Subcutaneous abdominal adipose tissue (tissue), 5 donors: ENCODE measurements at regions not wholly inside any gene's neighbourhood (a gene's known extent, or its start where the extent isn't known, plus 50 kb on each side); places are given as distances from the start of the nearest gene placed in this dataset.
"Not testable (repeated sequence)": the region's sequence is repeated elsewhere in the genome, so short reads cannot be mapped to it uniquely, and the experiment has no call there.

Source experiments
- H3K27ac ChIP-seq: one replicate; pipeline ENCODE4 v1.7.0; 2013; ENCODE audit warnings: low read depth, mild to moderate bottlenecking, inconsistent platforms, low read length, moderate library complexity
- H3K27me3 ChIP-seq, 5 donors: one replicate each; pipeline ENCODE4 v1.7.0; 2013; ENCODE audit warnings: low read length in 5 of 5, inconsistent platforms in 1 of 5; ENCODE audit not compliant: control insufficient read depth in 5 of 5, insufficient read depth in 4 of 5
- H3K36me3 ChIP-seq, 5 donors: one replicate each; pipeline ENCODE4 v1.7.0; 2013; ENCODE audit warnings: low read length in 5 of 5; ENCODE audit not compliant: control insufficient read depth in 5 of 5, insufficient read depth in 5 of 5
- H3K4me1 ChIP-seq, 5 donors: one replicate each; pipeline ENCODE4 v1.7.0; 2013; ENCODE audit warnings: low read length in 5 of 5, mild to moderate bottlenecking in 3 of 5, moderate library complexity in 1 of 5; ENCODE audit not compliant: control insufficient read depth in 5 of 5, insufficient read depth in 5 of 5
- H3K4me3 ChIP-seq, 5 donors: one replicate each; pipeline ENCODE4 v1.7.0; 2013; ENCODE audit warnings: low read length in 5 of 5, low read depth in 1 of 5
- H3K9ac ChIP-seq, 5 donors: one replicate each; pipeline ENCODE4 v1.7.0; 2013; ENCODE audit warnings: low read length in 5 of 5, mild to moderate bottlenecking in 4 of 5, moderate library complexity in 3 of 5
- H3K9me3 ChIP-seq, 5 donors: one replicate each; pipeline ENCODE4 v1.7.0; 2013; ENCODE audit warnings: low read length in 5 of 5; ENCODE audit not compliant: control insufficient read depth in 5 of 5
- donor health status: healthy.
- donor health status: healthy.
- donor health status: healthy.
- donor health status: healthy.
- donor health status: healthy.

DNA sequence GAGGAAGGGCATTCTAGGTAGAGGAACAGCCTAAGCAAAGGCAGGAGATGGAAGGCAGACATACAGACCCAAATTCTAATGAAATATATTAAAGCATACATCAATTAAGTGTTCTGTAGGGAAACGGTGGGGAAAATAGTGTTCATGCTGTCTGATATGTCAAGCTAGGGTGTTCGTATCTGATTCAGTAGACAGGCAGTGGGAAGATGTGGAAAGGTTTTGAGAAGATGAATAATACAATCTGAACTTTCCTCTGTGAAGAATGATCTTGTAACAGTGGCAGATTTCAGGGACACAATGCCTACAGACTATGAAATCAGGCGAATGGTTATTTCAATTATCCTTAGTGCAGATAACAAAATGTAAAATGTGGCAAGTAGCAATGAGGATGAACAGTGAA is 594.2 kb downstream of the KCTD12 start:
- Histone ChIP-seq H3K27me3 (no peaks in the 10 kb centered on the region), H3K36me3 (no peaks in the 10 kb centered on the region), H3K4me1 (no peaks in the 10 kb centered on the region), H3K4me3 (no peak overlapping the region), H3K9ac (no peak overlapping the region), H3K9me3 (no peaks in the 10 kb centered on the region), H3K27ac (no peak overlapping the region)

DNA sequence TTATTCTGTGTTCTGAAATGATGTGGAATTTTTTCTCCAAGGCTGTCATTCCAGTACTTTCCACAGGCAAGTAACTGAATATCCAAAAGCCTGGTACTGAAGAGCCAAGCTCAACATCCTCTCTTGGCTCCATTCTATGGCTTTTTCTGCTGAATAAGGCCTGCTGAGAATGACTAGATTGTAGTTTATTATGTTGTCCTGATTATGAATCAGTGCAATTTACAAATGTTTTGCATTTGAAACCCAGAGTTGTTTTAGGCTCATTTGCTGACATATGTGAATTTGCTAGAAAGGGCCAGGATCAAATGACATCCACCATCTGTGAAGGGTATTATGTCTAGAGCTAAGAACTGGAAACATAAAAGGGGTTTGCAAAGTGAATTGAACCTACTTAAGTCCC is 596.6 kb downstream of the KCTD12 start:
- H3K9me3 ChIP-seq: no peaks in the 10 kb centered on the region
- H3K27ac ChIP-seq: no peak overlapping the region
- no peaks in the 10 kb centered on the region for H3K27me3 ChIP-seq

DNA sequence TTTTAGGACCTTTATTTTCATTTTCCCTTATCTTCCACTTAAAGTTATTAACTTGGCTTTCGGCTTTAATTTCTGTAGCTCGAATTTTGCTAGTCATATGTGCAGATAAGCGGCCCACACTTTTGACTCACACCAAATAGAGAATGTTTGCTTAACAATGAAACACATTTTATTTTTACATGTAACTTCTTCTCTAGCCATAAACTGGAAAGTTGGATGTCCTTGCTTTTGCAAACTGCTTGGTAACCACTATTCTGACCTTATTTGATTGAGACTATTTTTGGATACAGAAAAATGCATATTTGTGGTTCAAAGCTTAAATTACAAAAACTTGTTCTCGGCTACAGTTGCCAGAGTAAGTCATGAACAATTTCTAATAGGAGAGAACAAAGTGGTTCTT is 600.0 kb downstream of the KCTD12 start:
- no peak overlapping the region for H3K4me3 ChIP-seq
- no peak overlapping the region for H3K9ac ChIP-seq
- no peaks in the 10 kb centered on the region for H3K36me3 ChIP-seq
- H3K27ac ChIP-seq: no peak overlapping the region
- no peaks in the 10 kb centered on the region for H3K9me3 ChIP-seq
- no peaks in the 10 kb centered on the region for H3K4me1 ChIP-seq
- no peaks in the 10 kb centered on the region for H3K27me3 ChIP-seq

More for the DNA sequence above, 596.6 kb downstream of the KCTD12 start:
- H3K4me3 ChIP-seq: no peak overlapping the region
- no peaks in the 10 kb centered on the region for H3K36me3 ChIP-seq
- H3K4me1 ChIP-seq: no peaks in the 10 kb centered on the region
- no peak overlapping the region for H3K9ac ChIP-seq

DNA sequence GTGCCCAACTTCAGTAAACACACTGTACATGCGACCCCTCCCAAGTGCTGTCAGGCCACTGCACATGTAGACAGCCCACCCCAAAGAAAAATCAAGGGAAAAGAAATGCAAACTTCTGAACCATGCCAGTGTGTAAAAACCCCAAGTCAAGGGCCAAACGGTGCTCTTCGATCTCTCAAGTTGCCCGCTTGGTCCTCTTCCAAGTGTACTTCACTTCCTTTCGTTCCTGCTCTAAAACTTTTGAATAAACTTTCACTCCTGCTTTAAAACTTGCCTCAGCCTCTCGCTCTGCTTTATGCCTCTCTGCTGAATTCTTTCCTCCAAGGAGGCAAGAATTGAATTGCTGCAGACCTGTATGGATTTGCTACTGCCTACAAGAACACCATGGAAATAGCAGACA is 600.7 kb downstream of the KCTD12 start:
- no peaks in the 10 kb centered on the region for H3K27me3 ChIP-seq
- no peak overlapping the region for H3K4me3 ChIP-seq
- H3K4me1 ChIP-seq: no peaks in the 10 kb centered on the region
- no peak overlapping the region for H3K27ac ChIP-seq
- H3K36me3 ChIP-seq: no peaks in the 10 kb centered on the region
- no peaks in the 10 kb centered on the region for H3K9me3 ChIP-seq
- H3K9ac ChIP-seq: no peak overlapping the region

DNA sequence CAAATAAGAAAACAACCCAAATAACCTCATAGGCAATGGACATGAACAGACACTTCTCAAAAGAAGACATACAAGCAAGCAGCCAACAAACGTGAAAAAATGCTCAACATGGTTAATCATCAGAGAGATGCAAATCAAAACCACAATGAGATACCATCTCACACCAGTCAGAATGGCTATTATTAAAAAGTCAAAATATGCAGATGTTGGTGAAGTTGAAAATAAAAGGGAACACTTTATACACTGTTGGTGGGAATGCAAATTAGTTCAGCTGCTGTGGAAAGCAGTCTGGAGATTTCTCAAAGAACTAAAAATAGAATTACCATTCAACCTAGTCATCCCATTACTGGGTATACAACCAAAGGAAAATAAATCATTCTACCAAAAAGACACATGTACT is 606.4 kb downstream of the KCTD12 start:
- H3K9me3 ChIP-seq, H3K4me3 ChIP-seq, H3K9ac ChIP-seq, H3K36me3 ChIP-seq, H3K4me1 ChIP-seq, H3K27ac ChIP-seq, H3K27me3 ChIP-seq: not testable (repeated sequence)

DNA sequence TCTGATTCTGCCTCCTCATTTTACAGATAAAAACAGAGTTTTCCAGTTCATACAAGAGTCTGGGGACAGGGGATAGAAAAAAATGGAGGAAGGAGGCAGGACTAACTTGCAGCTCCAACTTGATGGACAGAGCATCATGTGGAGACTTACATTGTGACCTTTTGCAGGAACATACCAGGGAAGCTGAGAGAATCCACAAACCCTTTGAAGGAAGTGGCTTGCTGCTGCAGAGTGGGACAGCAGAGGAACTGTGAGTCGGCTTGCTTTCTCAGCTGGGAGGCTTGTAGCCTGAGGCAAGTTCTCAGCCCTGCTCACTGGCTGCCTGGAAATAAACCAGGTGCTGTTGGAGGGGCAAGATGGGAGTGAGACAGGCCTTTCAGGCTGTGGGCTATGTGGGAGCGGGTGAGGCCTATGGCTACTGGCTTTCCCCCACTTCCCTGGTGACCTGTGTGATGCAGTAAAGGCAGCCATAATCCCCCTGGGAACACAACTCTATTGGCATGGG is 614.4 kb downstream of the KCTD12 start:
- Histone ChIP-seq H3K36me3 (no peaks in the 10 kb centered on the region), H3K9me3 (peaks cover 0 to 2% (median 0%) of the 10 kb centered on the region in 5 donors), H3K4me3 (no peak overlapping the region), H3K27me3 (no peaks in the 10 kb centered on the region), H3K27ac (no peak overlapping the region), H3K9ac (no peak overlapping the region), H3K4me1 (no peaks in the 10 kb centered on the region)

DNA sequence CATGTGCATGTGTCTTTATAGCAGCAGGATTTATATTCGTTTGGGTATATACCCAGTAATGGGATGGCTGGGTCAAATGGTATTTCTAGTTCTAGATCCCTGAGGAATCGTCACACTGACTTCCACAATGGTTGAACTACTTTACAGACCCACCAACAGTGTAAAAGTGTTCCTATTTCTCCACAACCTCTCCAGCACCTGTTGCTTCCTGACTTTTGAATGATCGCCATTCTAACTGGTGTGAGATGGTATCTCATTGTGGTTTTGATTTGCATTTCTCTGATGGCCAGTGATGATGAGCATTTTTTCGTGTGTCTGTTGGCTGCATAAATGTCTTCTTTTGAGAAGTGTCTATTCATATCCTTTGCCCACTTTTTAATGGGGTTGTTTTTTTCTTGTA is 617.9 kb downstream of the KCTD12 start:
- H3K27me3 ChIP-seq, H3K27ac ChIP-seq, H3K4me1 ChIP-seq, H3K9ac ChIP-seq, H3K9me3 ChIP-seq, H3K4me3 ChIP-seq, H3K36me3 ChIP-seq: not testable (repeated sequence)

DNA sequence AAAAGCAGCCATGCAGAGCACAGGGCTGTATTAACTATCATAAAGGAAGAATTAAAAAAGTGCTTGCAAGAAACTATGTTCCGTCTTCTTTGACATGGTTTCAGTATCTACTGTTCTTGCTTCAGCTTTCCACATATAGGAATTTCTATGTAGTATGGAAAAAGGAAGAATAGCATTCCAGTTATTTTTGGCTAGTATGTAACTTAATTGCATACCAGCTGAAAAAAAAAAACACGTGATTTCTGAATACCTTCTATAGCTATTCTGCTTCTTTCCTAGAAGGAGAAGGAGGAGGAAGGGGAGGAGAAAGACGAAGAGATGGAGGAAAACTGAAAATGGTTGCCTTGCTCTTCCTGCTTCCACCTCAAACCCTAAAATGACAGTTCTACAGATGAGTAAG is 619.0 kb downstream of the KCTD12 start:
- H3K27me3 ChIP-seq: no peaks in the 10 kb centered on the region
- no peak overlapping the region for H3K9ac ChIP-seq
- peaks cover 0 to 2% (median 0%) of the 10 kb centered on the region in 5 donors for H3K4me1 ChIP-seq
- H3K27ac ChIP-seq: no peak overlapping the region
- H3K4me3 ChIP-seq: no peak overlapping the region
- H3K36me3 ChIP-seq: no peaks in the 10 kb centered on the region
- H3K9me3 ChIP-seq: peaks cover 0 to 2% (median 0%) of the 10 kb centered on the region in 5 donors

DNA sequence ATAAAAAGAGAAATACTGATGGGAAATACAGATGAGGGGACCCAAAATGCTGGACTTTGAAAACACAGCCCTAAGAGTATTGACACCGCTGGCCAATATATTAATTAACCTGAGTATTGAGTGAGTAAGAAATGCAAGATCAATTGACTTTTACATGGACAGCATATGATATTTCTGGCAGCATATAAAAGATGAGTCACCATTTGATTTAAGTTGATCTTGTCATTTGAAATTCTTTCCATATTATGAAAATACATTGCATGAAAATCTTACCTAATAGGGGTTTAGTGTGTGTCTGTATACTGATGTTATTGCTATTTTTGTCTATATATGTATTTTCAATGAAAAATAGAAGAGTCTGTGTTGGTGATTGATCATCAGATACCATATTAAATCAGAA is 619.6 kb downstream of the KCTD12 start:
- Histone ChIP-seq H3K9ac (no peak overlapping the region), H3K4me1 (peaks cover 0 to 2% (median 0%) of the 10 kb centered on the region in 5 donors), H3K27ac (no peak overlapping the region), H3K27me3 (no peaks in the 10 kb centered on the region), H3K36me3 (no peaks in the 10 kb centered on the region), H3K4me3 (no peak overlapping the region), H3K9me3 (no peaks in the 10 kb centered on the region)

DNA sequence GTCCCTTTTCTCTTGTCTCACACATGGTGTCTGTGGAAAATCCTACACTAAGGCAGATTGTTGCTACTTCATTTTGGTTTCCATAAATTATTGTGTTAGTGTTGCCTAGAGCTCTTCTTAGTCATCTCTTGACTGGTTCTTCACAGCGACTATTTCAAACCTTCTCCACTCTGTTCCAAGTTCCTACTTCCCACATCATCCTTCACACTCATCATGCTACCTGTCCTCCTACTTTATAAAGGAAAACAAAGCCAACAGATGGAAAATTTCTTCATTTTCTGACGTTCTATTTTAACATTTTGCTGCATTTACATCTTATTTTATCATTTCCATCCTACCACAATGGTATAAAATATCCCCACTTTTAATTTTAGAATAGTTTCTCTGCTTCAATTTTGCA is 614.1 kb downstream of the LMO7 start:
- H3K9me3 ChIP-seq: no peaks in the 10 kb centered on the region

DNA sequence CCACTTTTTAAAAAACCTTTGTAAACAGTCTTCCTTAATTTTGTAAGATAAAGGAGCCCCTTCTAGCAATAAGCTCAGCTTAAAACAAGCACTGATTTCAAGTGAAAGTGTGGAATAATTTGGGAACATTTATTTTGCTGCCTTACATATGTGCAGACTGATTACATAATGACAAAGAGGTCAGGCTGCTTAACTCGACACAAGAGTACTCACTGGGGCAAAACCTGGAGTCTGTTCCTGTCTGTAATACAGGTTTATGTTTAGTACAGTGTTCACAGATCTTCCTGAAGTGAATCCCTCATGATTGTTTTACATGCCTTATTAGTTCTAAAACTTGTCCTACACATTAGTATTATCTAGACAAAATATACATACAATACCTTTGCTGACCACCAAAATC is 609.8 kb downstream of the LMO7 start:
- H3K9ac ChIP-seq: no peak overlapping the region
- no peaks in the 10 kb centered on the region for H3K27me3 ChIP-seq
- no peak overlapping the region for H3K27ac ChIP-seq
- H3K9me3 ChIP-seq: no peaks in the 10 kb centered on the region
- H3K4me1 ChIP-seq: no peaks in the 10 kb centered on the region
- H3K36me3 ChIP-seq: no peaks in the 10 kb centered on the region
- H3K4me3 ChIP-seq: no peak overlapping the region

More for the DNA sequence above, 614.1 kb downstream of the LMO7 start:
- Histone ChIP-seq H3K4me1 (no peaks in the 10 kb centered on the region), H3K36me3 (no peaks in the 10 kb centered on the region), H3K4me3 (no peak overlapping the region), H3K9ac (no peak overlapping the region), H3K27ac (no peak overlapping the region), H3K27me3 (no peaks in the 10 kb centered on the region)
